Upper lobe of left lung (tissue), 6 donors: ENCODE measurements at regions not wholly inside any gene's neighbourhood (a gene's known extent, or its start where the extent isn't known, plus 50 kb on each side); places are given as distances from the start of the nearest gene placed in this dataset.

Experiments
- ATAC-seq, 2 donors: fragments of 200-7000 bp; cut with Tn5 transposase; one replicate each; pipeline ENCODE4 v1.9.1; 2022; ENCODE audit warnings: mild to moderate bottlenecking in 2 of 2, moderate library complexity in 2 of 2; ENCODE audit not compliant: low FRiP score in 2 of 2
- DNase-seq, 2 donors: peaks; one replicate each; pipeline ENCODE4 v3.0.0-alpha.2; 2019 to 2020
- H3K27ac ChIP-seq, 4 donors: fragments of 200-600 bp; sonication (generic); one replicate each; pipeline ENCODE4 v1.5.1; 2016 to 2019
- H3K27me3 ChIP-seq, 4 donors: fragments of 200-600 bp; sonication (generic); one replicate each; pipeline ENCODE4 v1.5.1; 2017 to 2019
- H3K36me3 ChIP-seq, 4 donors: fragments of 200-600 bp; sonication (generic); one replicate each; pipeline ENCODE4 v1.5.1; 2016 to 2019
- H3K4me1 ChIP-seq, 4 donors: fragments of 200-600 bp; sonication (generic); one replicate each; pipeline ENCODE4 v1.5.1; 2018 to 2019
- H3K4me3 ChIP-seq, 4 donors: fragments of 200-600 bp; sonication (generic); one replicate each; pipeline ENCODE4 v1.5.1; 2017 to 2019; ENCODE audit warnings: mild to moderate bottlenecking in 2 of 4, moderate library complexity in 1 of 4
- H3K9me3 ChIP-seq, 4 donors: fragments of 200-600 bp; sonication (generic); one replicate each; pipeline ENCODE4 v1.5.1; 2018 to 2019
- CTCF ChIP-seq, 6 experiments: fragments of 450-650 bp in 4 of 6; fragments of 200-600 bp in 2 of 6; sonication (generic) in 2 of 6; IDR thresholded peaks; one replicate each; pipeline ENCODE4 v1.5.1; 2016 to 2019; ENCODE audit warnings: antibody characterized with exemption in 6 of 6
- EP300 ChIP-seq, 4 donors: sonication (generic); formaldehyde crosslinking; IDR thresholded peaks; one replicate each; pipeline ENCODE4 v1.5.1; 2017; ENCODE audit warnings: antibody characterized with exemption in 4 of 4, control low read depth in 2 of 4
- POLR2A ChIP-seq, 4 donors: fragments of 450-650 bp; IDR thresholded peaks; one replicate each; pipeline ENCODE4 v1.5.1; 2016 to 2017; ENCODE audit warnings: antibody characterized with exemption in 4 of 4, mild to moderate bottlenecking in 2 of 4
- POLR2AphosphoS5 ChIP-seq, 2 donors: sonication (generic); formaldehyde crosslinking; IDR thresholded peaks; one replicate each; pipeline ENCODE4 v1.5.1; 2017; ENCODE audit warnings: antibody characterized with exemption in 2 of 2
- WGBS, 2 donors: methylation state at CpG; one replicate each; pipeline ENCODE4 v1.1.5; 2017 to 2018; 5-methylcytosine and 5-hydroxymethylcytosine counted together
- donor health status: DM: no; HTN: no; CAD: no; lungs with moderate emphysema.
- donor health status: DM: no; HTN: yes; CAD: no; lungs with severe emphysema.

- 52 to 57% methylated on average over 3 of the region's 3 CpGs for WGBS, 2 donors
- TF ChIP-seq POLR2AphosphoS5 (IDR thresholded peaks at IDR 0.05) (no peak), EP300 (IDR thresholded peaks at IDR 0.05) (no peak), POLR2A (IDR thresholded peaks at IDR 0.05) (no peak), CTCF (IDR thresholded peaks at IDR 0.05) (no peak)
- H3K9me3 ChIP-seq: no peaks in the 10 kb centered on the region
- no peaks in the 10 kb centered on the region for H3K36me3 ChIP-seq
- no peak overlapping the region for H3K27ac ChIP-seq
- DNase-seq (no peak), ATAC-seq (no peak)
- H3K4me3 ChIP-seq: no peak overlapping the region
- H3K4me1 ChIP-seq: no peaks in the 10 kb centered on the region
- no peaks in the 10 kb centered on the region for H3K27me3 ChIP-seq
These were observed 70.3 kb upstream of the ZFR start for GRCh38 chr5:32514806-32515205.

DNA sequence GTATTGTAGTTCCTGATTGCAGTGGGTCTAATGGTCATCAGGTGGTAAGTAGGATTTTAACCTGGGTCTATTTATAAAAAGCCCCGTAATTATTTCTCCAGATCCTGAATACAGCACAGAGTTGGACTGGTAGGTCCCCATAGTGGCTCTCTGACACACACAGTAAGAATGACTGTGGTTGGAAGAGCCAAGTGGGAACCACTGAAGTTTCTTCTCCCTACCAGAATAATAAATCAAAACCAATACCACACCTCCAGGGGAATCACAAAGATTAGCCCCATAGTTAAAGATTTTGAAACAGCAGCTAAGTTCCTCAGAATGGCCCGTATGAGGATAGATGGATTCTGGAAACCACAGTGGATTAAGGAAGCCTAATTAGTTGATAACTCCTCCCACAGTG, 68.4 kb upstream of the ZFR start:
- no peak overlapping the region for H3K27ac ChIP-seq
- no peak for TF ChIP-seq POLR2A (IDR thresholded peaks at IDR 0.05)
- TF ChIP-seq EP300 (IDR thresholded peaks at IDR 0.05): no peak
- no peak for TF ChIP-seq POLR2AphosphoS5 (IDR thresholded peaks at IDR 0.05)
- TF ChIP-seq CTCF (IDR thresholded peaks at IDR 0.05): no peak
- H3K27me3 ChIP-seq: no peaks in the 10 kb centered on the region
- no peaks in the 10 kb centered on the region for H3K4me1 ChIP-seq
- H3K36me3 ChIP-seq: no peaks in the 10 kb centered on the region
- 66 to 83% methylated on average over 2 of the region's 2 CpGs for WGBS, 2 donors
- H3K4me3 ChIP-seq: no peak overlapping the region
- DNase-seq (no peak), ATAC-seq (no peak)
- no peaks in the 10 kb centered on the region for H3K9me3 ChIP-seq

- Histone ChIP-seq H3K36me3 (no peaks in the 10 kb centered on the region), H3K4me1 (no peaks in the 10 kb centered on the region), H3K9me3 (no peaks in the 10 kb centered on the region), H3K27me3 (no peaks in the 10 kb centered on the region), H3K4me3 (no peak overlapping the region), H3K27ac (no peak overlapping the region)
- no peak for ATAC-seq
- DNase-seq: no peak
- TF ChIP-seq POLR2AphosphoS5 (IDR thresholded peaks at IDR 0.05) (no peak), CTCF (IDR thresholded peaks at IDR 0.05) (no peak), EP300 (IDR thresholded peaks at IDR 0.05) (no peak), POLR2A (IDR thresholded peaks at IDR 0.05) (no peak)
- WGBS, 2 donors: 76 to 79% methylated on average over 9 of the region's 9 CpGs
These were observed 67.3 kb upstream of the ZFR start for GRCh38 chr5:32511776-32512374.

DNA sequence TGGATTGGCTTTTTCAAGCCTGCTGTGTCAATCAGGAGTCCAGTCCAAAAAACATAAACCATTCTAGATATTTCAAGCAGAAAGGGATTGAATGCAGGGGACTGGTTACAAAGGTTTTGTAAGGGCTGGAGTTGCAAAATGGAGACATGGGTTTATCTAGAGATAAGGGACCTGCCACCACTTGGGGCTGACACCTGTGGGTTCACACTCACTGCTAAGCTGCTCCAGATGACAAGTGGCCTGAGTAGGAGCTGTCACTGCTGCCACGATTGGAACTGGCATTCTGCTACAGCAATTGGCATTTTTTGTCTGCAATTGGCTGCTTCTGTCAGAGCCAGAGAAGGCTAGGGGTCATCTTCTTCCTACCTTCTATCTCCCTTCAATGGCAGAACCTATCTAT, 66.3 kb upstream of the ZFR start:
- Histone ChIP-seq H3K36me3 (no peaks in the 10 kb centered on the region), H3K4me3 (no peak overlapping the region), H3K27me3 (no peaks in the 10 kb centered on the region), H3K27ac (no peak overlapping the region), H3K4me1 (peaks cover 0 to 3% (median 0%) of the 10 kb centered on the region in 4 donors), H3K9me3 (no peaks in the 10 kb centered on the region)
- 0 to 33% methylated on average over 1 of the region's 1 CpG for WGBS, 2 donors
- TF ChIP-seq CTCF (IDR thresholded peaks at IDR 0.05) (no peak), POLR2AphosphoS5 (IDR thresholded peaks at IDR 0.05) (no peak), POLR2A (IDR thresholded peaks at IDR 0.05) (no peak), EP300 (IDR thresholded peaks at IDR 0.05) (no peak)
- no peak for DNase-seq
- ATAC-seq: no peak
